Spinal cord (tissue), 9 donors: ENCODE measurements at regions not wholly inside any gene's neighbourhood (a gene's known extent, or its start where the extent isn't known, plus 50 kb on each side); places are given as distances from the start of the nearest gene placed in this dataset.

ENCODE experiments used
- DNase-seq, 6 donors: peaks; one replicate each; pipeline versions ENCODE4 v3.0.0 to v3.0.0-alpha.2; 2013 to 2015; ENCODE audit warnings: low spot score in 6 of 6, low read depth in 4 of 6
- H3K27ac ChIP-seq: one replicate; pipeline ENCODE4 v1.5.1; 2013; ENCODE audit warnings: low read depth, low read length, control low read depth
- H3K27me3 ChIP-seq: one replicate; pipeline ENCODE4 v1.6.1; 2013; ENCODE audit warnings: low read length; ENCODE audit not compliant: control insufficient read depth, insufficient read depth
- H3K36me3 ChIP-seq: one replicate; pipeline ENCODE4 v1.6.1; 2013; ENCODE audit warnings: low read length; ENCODE audit not compliant: control insufficient read depth, insufficient read depth
- H3K4me1 ChIP-seq: one replicate; pipeline ENCODE4 v1.6.1; 2013; ENCODE audit warnings: low read length; ENCODE audit not compliant: control insufficient read depth, insufficient read depth
- H3K4me3 ChIP-seq: one replicate; pipeline ENCODE4 v1.5.1; 2013; ENCODE audit warnings: low read depth, low read length, control low read depth
- H3K9me3 ChIP-seq: one replicate; pipeline ENCODE4 v1.6.1; 2013; ENCODE audit warnings: low read length; ENCODE audit not compliant: control insufficient read depth, insufficient read depth
- WGBS: methylation state at CpG from one replicate; pipeline ENCODE4 v1.1.5; 2013; ENCODE audit warnings: missing lambda C conversion rate; ENCODE audit not compliant: insufficient coverage; 5-methylcytosine and 5-hydroxymethylcytosine counted together
- donor health status: healthy.

DNA sequence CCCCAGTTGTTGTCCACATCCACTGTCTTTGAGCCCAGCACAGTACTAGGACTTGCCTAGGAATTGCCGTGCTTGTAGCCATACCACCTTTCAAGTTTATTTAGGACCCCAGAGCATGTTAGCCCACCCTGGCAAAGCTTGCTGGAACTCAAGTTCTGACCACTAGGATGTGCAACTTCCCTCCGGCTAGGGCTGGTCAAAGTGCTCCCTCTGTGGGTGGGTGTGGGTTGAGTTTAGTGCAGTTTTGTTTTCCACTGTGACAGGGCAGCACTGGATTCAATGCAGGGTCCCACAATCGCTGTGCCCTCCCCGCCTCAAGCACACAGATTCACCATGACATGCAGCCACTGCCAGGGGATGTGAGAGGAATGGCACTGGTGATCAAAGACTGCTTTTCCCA lies 96.0 kb downstream of the RASGEF1B start:
- H3K4me3 ChIP-seq, result no peak overlapping the region
- no peaks in the 10 kb centered on the region for H3K27me3 ChIP-seq
- no peaks in the 10 kb centered on the region for H3K9me3 ChIP-seq
- H3K4me1 ChIP-seq, result no peaks in the 10 kb centered on the region
- no peak for DNase-seq
- WGBS, result 95% methylated on average over 2 of the region's 4 CpGs
- no peak overlapping the region for H3K27ac ChIP-seq
- H3K36me3 ChIP-seq, result no peaks in the 10 kb centered on the region

DNA sequence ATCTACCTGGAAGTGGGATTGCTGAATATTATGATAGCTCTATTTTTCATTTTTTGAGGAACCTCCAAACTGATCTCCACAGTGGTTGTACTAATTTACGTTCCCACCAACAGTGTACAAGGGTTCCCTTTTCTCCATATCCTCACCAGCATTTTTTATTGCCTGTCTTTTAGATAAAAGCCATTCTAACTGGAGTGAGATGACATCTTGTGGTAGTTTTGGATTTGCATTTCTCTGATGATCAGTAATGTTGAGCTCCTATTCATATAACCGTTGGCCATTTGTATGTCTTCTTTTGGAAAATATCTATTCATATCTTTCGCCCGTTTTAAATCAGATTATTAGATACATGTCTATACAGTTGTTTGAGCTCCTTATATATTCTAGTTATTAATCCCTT lies 101.8 kb downstream of the RASGEF1B start:
- Histone ChIP-seq H3K27me3 (no peaks in the 10 kb centered on the region), H3K27ac (no peak overlapping the region), H3K4me3 (no peak overlapping the region), H3K4me1 (no peaks in the 10 kb centered on the region), H3K36me3 (no peaks in the 10 kb centered on the region), H3K9me3 (no peaks in the 10 kb centered on the region)
- no CpG with 5 or more reads among the region's 4 CpGs for WGBS
- no peak for DNase-seq

DNA sequence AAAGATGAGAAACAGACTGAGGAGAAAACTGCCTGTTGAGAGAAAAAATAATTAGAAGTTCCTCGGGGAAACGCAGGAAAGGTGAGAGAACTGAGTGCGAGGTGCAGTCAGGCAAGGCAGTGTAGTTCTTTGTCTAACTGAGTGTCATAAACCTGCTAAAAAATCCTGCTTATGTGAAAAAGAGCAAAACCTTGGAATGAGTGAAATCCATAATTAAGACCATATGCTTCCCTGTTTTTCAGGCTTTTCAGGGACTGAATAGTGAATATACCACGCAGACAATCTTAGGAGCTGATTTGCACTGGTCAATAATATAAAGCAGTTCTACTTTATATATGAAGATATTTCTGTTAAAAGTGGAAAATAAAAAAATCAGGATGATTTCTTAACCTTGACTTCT lies 104.9 kb downstream of the RASGEF1B start:
- no peak for DNase-seq
- Histone ChIP-seq H3K27me3 (no peaks in the 10 kb centered on the region), H3K9me3 (no peaks in the 10 kb centered on the region), H3K27ac (no peak overlapping the region), H3K4me3 (no peak overlapping the region), H3K36me3 (no peaks in the 10 kb centered on the region), H3K4me1 (no peaks in the 10 kb centered on the region)
- 98% methylated on average over 3 of the region's 4 CpGs for WGBS

GRCh38 chr4:81360737-81361136 lies 111.0 kb downstream of the RASGEF1B start:
- H3K36me3 ChIP-seq, result no peaks in the 10 kb centered on the region
- no peak overlapping the region for H3K4me3 ChIP-seq
- 92% methylated on average over 2 of the region's 3 CpGs for WGBS
- DNase-seq, result no peak
- H3K27me3 ChIP-seq, result no peaks in the 10 kb centered on the region
- H3K4me1 ChIP-seq, result no peaks in the 10 kb centered on the region
- no peaks in the 10 kb centered on the region for H3K9me3 ChIP-seq
- H3K27ac ChIP-seq, result no peak overlapping the region

- H3K27ac ChIP-seq, result no peak overlapping the region
- H3K36me3 ChIP-seq, result no peaks in the 10 kb centered on the region
- no peak for DNase-seq
- no peaks in the 10 kb centered on the region for H3K9me3 ChIP-seq
- no CpG with 5 or more reads among the region's 1 CpG for WGBS
- H3K4me3 ChIP-seq, result no peak overlapping the region
- H3K4me1 ChIP-seq, result no peaks in the 10 kb centered on the region
- no peaks in the 10 kb centered on the region for H3K27me3 ChIP-seq
These were observed 112.5 kb downstream of the RASGEF1B start for GRCh38 chr4:81359207-81359606.

GRCh38 chr4:81358154-81358553 lies 113.6 kb downstream of the RASGEF1B start:
- WGBS, result no CpG with 5 or more reads among the region's 2 CpGs
- Histone ChIP-seq H3K27ac (no peak overlapping the region), H3K4me3 (no peak overlapping the region), H3K27me3 (no peaks in the 10 kb centered on the region), H3K9me3 (no peaks in the 10 kb centered on the region), H3K36me3 (no peaks in the 10 kb centered on the region), H3K4me1 (no peaks in the 10 kb centered on the region)
- DNase-seq, result no peak

DNA sequence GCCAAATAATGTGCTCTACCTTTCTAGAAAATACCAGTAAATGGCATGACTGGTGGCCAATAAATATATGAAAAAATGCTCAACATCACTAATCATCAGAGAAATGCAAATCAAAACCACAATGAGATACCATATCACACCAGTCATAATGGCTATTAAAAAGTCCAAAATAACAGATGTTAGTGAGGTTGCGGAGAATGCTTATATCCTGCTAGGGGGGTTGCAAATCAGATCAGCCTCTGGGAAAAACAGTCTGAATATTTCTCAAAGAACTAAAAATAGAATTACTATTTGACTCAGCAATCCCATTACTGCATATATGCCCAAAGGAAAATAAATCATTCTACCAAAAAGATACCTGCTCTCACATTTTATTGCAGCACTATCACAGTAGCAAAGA lies 115.1 kb downstream of the RASGEF1B start:
- Histone ChIP-seq H3K27ac (no peak overlapping the region), H3K4me3 (no peak overlapping the region), H3K9me3 (no peaks in the 10 kb centered on the region), H3K27me3 (no peaks in the 10 kb centered on the region), H3K36me3 (no peaks in the 10 kb centered on the region), H3K4me1 (no peaks in the 10 kb centered on the region)
- DNase-seq, result no peak
- no CpG with 5 or more reads among the region's 1 CpG for WGBS

GRCh38 chr4:81355136-81355535 lies 116.6 kb downstream of the RASGEF1B start:
- Histone ChIP-seq H3K9me3 (no peaks in the 10 kb centered on the region), H3K4me3 (no peak overlapping the region), H3K36me3 (no peaks in the 10 kb centered on the region), H3K27me3 (no peaks in the 10 kb centered on the region), H3K27ac (no peak overlapping the region), H3K4me1 (no peaks in the 10 kb centered on the region)
- no CpG with 5 or more reads among the region's 2 CpGs for WGBS
- no peak for DNase-seq

DNA sequence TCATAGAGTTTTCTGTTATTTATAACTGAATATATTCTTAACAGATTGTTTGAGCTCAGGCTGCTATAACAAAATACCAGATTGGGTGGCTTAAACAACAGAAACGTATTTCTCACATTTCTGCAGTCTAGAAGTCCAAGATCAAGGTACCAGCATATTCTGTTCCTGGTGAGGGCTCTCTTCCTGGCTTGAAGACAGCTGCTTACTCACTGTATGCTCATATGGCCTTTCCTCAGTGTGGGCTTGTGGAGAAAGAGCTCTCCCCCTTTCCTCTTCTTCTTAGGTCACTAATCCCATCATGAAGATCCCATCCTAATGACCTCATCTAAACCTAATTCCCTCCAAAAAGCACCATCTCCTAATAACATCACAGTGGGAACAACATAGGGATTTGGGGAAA lies 117.8 kb downstream of the RASGEF1B start:
- H3K36me3 ChIP-seq, result no peaks in the 10 kb centered on the region
- H3K4me3 ChIP-seq, result no peak overlapping the region
- 100% methylated on average over 1 of the region's 1 CpG for WGBS
- H3K27ac ChIP-seq, result no peak overlapping the region
- H3K4me1 ChIP-seq, result no peaks in the 10 kb centered on the region
- H3K9me3 ChIP-seq, result no peaks in the 10 kb centered on the region
- H3K27me3 ChIP-seq, result no peaks in the 10 kb centered on the region
- DNase-seq, result no peak

- H3K36me3 ChIP-seq, result no peaks in the 10 kb centered on the region
- WGBS, result 83% methylated on average over 2 of the region's 2 CpGs
- DNase-seq, result no peak
These were observed 119.3 kb downstream of the RASGEF1B start for GRCh38 chr4:81352446-81352835.

More at GRCh38 chr4:81352446-81352835, 119.3 kb downstream of the RASGEF1B start:
- H3K27me3 ChIP-seq, result no peaks in the 10 kb centered on the region
- no peak overlapping the region for H3K4me3 ChIP-seq
- H3K9me3 ChIP-seq, result no peaks in the 10 kb centered on the region
- no peak overlapping the region for H3K27ac ChIP-seq
- H3K4me1 ChIP-seq, result no peaks in the 10 kb centered on the region
